Cardiac fibroblast (primary cell): ENCODE measurements at regions not wholly inside any gene's neighbourhood (a gene's known extent, or its start where the extent isn't known, plus 50 kb on each side); places are given as distances from the start of the nearest gene placed in this dataset.
"Not testable (repeated sequence)": the region's sequence is repeated elsewhere in the genome, so short reads cannot be mapped to it uniquely, and the experiment has no call there.

ENCODE experiments used
- DNase-seq, 2 donors: peaks; one replicate each; pipeline versions ENCODE4 v3.0.0 to v3.0.0-alpha.2; 2010; ENCODE audit warnings: low read depth in 2 of 2
- H3K4me3 ChIP-seq, 2 donors: replicated peaks in 1 of 2; 1 replicate in 1 of 2; 2 replicates in 1 of 2; pipeline ENCODE4 v1.5.1; 2011; ENCODE audit warnings: low read depth in 2 of 2, low read length in 2 of 2, mild to moderate bottlenecking in 2 of 2, moderate library complexity in 1 of 2
- TF ChIP-seq, protein P1 (sequence below): IDR thresholded peaks from one replicate; pipeline ENCODE4 v1.5.1; 2011; ENCODE audit warnings: low read depth, mild to moderate bottlenecking, low read length, inconsistent platforms

DNA sequence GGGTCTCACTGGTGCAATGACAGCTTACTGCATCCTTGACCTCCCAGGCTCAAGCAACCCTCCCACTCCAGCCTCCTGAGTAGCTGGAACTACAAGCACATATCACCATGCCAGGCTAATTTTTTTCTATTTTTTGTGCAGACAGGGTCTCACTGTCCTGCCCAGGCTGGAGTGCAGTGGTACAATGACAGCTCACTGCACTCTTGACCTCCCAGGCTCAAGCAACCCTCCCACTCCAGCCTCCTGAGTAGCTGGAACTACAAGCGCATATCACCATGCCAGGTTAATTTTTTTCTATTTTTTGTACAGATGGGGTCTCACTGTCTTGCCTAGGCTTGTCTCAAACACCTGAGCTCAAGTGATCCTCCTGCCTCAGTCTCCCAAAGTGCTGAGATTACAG lies 74.0 kb downstream of the GASK1B start:
- DNase-seq, result no peak
- no peak overlapping the region for H3K4me3 ChIP-seq
- TF ChIP-seq, protein P1, sequence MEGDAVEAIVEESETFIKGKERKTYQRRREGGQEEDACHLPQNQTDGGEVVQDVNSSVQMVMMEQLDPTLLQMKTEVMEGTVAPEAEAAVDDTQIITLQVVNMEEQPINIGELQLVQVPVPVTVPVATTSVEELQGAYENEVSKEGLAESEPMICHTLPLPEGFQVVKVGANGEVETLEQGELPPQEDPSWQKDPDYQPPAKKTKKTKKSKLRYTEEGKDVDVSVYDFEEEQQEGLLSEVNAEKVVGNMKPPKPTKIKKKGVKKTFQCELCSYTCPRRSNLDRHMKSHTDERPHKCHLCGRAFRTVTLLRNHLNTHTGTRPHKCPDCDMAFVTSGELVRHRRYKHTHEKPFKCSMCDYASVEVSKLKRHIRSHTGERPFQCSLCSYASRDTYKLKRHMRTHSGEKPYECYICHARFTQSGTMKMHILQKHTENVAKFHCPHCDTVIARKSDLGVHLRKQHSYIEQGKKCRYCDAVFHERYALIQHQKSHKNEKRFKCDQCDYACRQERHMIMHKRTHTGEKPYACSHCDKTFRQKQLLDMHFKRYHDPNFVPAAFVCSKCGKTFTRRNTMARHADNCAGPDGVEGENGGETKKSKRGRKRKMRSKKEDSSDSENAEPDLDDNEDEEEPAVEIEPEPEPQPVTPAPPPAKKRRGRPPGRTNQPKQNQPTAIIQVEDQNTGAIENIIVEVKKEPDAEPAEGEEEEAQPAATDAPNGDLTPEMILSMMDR, result no peak

DNA sequence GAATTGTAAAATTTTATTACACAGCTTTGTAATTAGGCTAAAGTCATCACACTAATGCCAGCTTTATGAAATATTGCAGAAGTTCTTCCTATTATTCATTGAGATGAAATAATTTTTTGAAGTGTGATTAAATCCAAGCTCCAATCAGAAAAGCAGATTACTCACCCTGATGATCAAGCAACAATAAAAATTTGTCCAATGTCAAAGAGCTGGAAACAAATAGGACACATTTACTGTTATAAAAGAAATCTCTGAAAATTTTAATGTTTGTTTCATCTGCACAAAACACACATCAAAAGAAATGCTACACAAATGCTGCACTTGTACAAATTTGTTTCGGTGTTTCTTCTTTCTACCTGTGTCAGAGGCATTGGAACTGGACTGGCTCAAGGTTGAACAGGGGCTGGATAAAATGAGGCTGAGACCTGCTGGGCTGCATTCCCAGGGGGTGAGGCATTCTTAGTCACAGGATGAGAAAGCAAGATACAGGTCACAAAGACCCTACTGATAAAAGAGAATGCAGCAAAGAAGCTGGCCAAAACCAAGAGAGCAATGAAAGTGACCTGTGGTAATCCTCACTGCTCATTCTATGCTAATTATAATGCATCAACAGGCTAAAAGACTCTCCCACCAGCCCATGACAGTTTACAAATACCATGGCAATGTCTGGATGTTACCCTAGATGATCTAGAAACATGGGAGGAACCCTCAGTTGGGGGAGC lies 78.3 kb downstream of the GASK1B start:
- TF ChIP-seq, protein P1, result no peak
- no peak overlapping the region for H3K4me3 ChIP-seq
- peak; percentile 45 to 50 for DNase-seq

DNA sequence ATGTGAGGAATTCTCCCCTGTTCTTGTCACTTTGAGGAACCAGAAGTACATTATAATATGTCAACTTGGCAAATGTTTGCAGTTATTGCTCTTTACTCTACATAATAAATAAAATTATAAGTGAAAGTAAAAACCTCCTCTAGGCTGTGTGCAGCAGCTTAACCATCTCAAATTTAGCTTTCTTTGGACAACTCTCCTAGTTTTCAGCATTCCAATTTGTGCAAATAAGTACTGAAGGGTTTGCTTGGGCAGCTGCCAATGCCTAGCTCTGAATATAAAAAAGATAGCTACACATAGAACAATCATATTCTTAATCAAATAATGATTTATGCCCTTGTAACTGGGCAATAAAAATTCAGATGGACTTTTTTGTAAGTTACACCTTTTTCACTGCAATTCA lies 82.5 kb downstream of the GASK1B start:
- H3K4me3 ChIP-seq, result no peak overlapping the region
- TF ChIP-seq, protein P1, result no peak
- DNase-seq, result peak; percentile 8 to 67

DNA sequence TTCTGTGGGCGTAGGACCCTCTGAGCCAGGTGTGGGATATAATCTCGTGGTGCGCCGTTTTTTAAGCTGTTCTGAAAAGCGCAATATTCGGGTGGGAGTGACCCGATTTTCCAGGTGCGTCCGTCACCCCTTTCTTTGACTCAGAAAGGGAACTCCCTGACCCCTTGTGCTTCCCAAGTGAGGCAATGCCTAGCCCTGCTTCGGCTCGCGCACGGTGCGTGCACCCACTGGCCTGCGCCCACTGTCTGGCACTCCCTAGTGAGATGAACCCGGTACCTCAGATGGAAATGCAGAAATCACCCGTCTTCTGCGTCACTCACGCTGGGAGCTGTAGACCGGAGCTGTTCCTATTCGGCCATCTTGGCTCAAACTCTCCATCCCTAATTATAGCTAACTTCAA lies 82.9 kb downstream of the GASK1B start:
- not testable (repeated sequence) for DNase-seq, H3K4me3 ChIP-seq

DNA sequence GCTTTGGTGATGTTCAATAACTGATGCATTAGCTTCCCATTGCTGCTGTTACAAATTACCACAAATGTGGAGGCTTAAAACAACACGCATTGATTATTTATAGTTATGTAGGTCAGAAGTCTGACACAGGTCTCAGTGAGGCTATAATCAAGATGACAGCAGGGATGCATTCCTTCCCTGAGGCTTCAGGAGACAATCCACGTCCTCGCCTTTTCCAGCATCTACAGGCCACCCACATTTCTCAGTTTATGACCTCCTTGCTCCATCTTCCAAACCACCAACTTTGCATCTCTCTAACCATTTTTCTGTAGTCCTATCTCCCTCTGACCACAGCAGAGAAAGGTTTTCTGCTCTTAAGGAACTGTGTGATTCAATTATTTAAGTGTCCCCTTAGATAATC lies 92.5 kb downstream of the GASK1B start:
- no peak for DNase-seq
- TF ChIP-seq, protein P1, result no peak
- H3K4me3 ChIP-seq, result no peak overlapping the region

DNA sequence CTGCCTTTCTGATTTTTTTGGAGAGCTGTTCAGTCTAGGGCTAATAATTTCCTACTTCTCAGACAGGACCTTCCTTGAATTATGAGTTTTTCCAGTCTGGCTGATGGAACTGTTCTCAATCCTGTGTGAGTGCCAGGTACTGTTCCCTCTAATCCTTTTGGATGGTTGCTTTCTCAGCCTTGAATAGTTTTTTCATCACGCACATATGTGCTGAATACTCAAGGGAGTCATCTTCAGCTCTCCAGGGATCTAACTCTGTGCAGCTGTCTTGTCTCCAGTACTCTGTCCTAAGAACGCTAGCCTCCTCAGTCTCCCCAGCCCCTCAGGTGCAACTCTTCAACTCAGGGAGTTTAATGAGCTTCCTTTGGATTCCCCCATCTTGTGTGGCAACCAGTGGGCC lies 93.2 kb downstream of the GASK1B start:
- peak in 1 of 2 donors; percentile 54 for DNase-seq
- TF ChIP-seq, protein P1, result no peak
- no peak overlapping the region for H3K4me3 ChIP-seq

DNA sequence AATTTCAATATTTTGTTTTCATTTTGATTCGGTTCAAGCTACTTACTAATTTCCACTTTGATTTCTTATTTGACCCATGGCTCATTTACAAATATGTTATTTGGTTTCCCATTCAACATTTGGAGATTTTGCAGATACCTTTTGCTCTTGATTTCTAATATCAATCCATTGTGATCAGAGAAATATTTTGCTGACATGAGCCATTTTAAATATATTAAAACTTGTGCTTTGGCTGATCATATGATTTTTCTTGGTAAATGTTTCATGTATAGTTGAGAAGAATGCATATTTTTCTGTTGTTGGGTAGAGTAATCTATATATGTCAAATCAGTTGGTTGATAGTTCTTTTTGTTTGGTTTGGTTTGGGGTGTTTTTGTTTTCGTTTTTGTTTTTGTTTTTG lies 95.0 kb downstream of the GASK1B start:
- no peak for DNase-seq
- no peak overlapping the region for H3K4me3 ChIP-seq
- TF ChIP-seq, protein P1, result no peak
